T-cell (primary cell): ENCODE measurements at regions not wholly inside any gene's neighbourhood (a gene's known extent, or its start where the extent isn't known, plus 50 kb on each side); places are given as distances from the start of the nearest gene placed in this dataset.

Experiments
- ATAC-seq, 4 experiments: fragments of 200-7000 bp in 3 of 4; fragments of 150-1000 bp in 1 of 4; cut with Tn5 transposase; replicated peaks in 1 of 4; 1 replicate in 3 of 4; 2 replicates in 1 of 4; pipeline ENCODE4 v1.10.0; 2021; ENCODE audit warnings: moderate library complexity in 3 of 4, mild to moderate bottlenecking in 2 of 4, moderate number of reproducible peaks in 1 of 4
- CTCF ChIA-PET, 2 donors: fragments of 300-600 bp; sonication (Branson Sonifier 250); formaldehyde crosslinking; loops; one replicate each; lab custom pipeline; 2022; ENCODE audit warnings: antibody characterized with exemption in 2 of 2; lab: Charles Lee
- POLR2A ChIA-PET, 2 donors: fragments of 300-600 bp; sonication (Branson Sonifier 250); formaldehyde crosslinking; loops; one replicate each; lab custom pipeline; 2022; ENCODE audit warnings: antibody characterized with exemption in 2 of 2; lab: Charles Lee
- DNase-seq, 35 experiments: peaks; one replicate each; pipeline versions ENCODE4 v3.0.0 to v3.0.0-alpha.2; 2013 to 2023
- H3K27ac ChIP-seq: one replicate; pipeline ENCODE4 v1.5.1; 2013; ENCODE audit warnings: low read length
- H3K27me3 ChIP-seq, 2 experiments: replicated peaks in 1 of 2; 1 replicate in 1 of 2; 2 replicates in 1 of 2; pipeline versions ENCODE4 v1.6.1 to v1.7.0; 2013; ENCODE audit warnings: low read length in 1 of 2, mixed read lengths in 1 of 2; ENCODE audit not compliant: control insufficient read depth in 2 of 2, insufficient read depth in 2 of 2; ENCODE audit errors: extremely low read depth in 1 of 2
- H3K36me3 ChIP-seq, 2 donors: 1 replicate in 1 of 2; 2 replicates in 1 of 2; pipeline versions ENCODE4 v1.6.1 to v1.7.0; 2013; ENCODE audit warnings: low read length in 1 of 2; ENCODE audit not compliant: control insufficient read depth in 2 of 2, insufficient read depth in 1 of 2; ENCODE audit errors: extremely low read depth in 1 of 2
- H3K4me1 ChIP-seq, 2 experiments: 1 replicate in 1 of 2; 2 replicates in 1 of 2; pipeline versions ENCODE4 v1.6.1 to v1.7.0; 2013; ENCODE audit warnings: low read length in 2 of 2, mixed read lengths in 1 of 2; ENCODE audit not compliant: insufficient read depth in 2 of 2, control insufficient read depth in 1 of 2; ENCODE audit errors: extremely low read depth in 1 of 2
- H3K4me3 ChIP-seq, 2 donors: 1 replicate in 1 of 2; 2 replicates in 1 of 2; pipeline versions ENCODE4 v1.5.1 to v1.7.0; 2013; ENCODE audit warnings: mild to moderate bottlenecking in 2 of 2, low read length in 1 of 2, moderate library complexity in 1 of 2; ENCODE audit not compliant: control insufficient read depth in 1 of 2; ENCODE audit errors: extremely low read depth in 1 of 2
- H3K9me3 ChIP-seq: 2 replicates; pipeline ENCODE4 v1.7.0; 2013
- H3K27ac Mint-ChIP-seq, 2 donors: one replicate each; pipeline ENCODE4 v1.8.0; 2020 to 2021; ENCODE audit warnings: mild to moderate bottlenecking in 2 of 2, mixed read lengths in 2 of 2
- H3K27me3 Mint-ChIP-seq, 2 donors: one replicate each; pipeline ENCODE4 v1.8.0; 2021 to 2022; ENCODE audit warnings: mixed read lengths in 2 of 2
- H3K36me3 Mint-ChIP-seq: one replicate; pipeline ENCODE4 v1.8.0; 2021; ENCODE audit warnings: mixed read lengths
- H3K4me1 Mint-ChIP-seq, 3 donors: one replicate each; pipeline ENCODE4 v1.8.0; 2020 to 2022; ENCODE audit warnings: mixed read lengths in 3 of 3, mild to moderate bottlenecking in 1 of 3
- H3K4me3 Mint-ChIP-seq, 3 donors: one replicate each; pipeline ENCODE4 v1.8.0; 2020 to 2022; ENCODE audit warnings: mild to moderate bottlenecking in 3 of 3, mixed read lengths in 3 of 3, moderate library complexity in 3 of 3
- H3K9me3 Mint-ChIP-seq, 3 donors: one replicate each; pipeline ENCODE4 v1.8.0; 2020 to 2022; ENCODE audit warnings: mixed read lengths in 3 of 3
- WGBS: methylation state at CpG from one replicate; pipeline ENCODE4 v1.1.5; 2013; ENCODE audit warnings: missing lambda C conversion rate; ENCODE audit not compliant: insufficient coverage; 5-methylcytosine and 5-hydroxymethylcytosine counted together

DNA sequence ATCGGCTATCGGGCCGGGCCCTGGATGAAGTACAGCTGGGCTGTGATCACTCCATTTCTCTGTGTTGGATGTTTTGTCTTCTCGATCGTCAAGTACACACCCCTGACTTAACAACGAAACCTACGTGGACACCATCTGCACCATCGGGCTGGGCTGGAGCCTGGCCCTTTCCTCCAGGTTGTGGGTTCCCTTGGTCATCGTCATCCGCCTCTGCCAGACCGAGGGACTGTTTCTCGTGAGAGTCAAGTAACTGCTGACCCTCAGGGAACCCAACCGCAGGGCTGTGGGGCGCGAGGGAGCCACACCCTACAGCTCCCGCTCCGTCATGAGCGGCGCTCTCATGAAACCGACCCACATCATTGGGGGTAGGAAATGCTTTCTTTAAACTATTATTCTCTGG lies 842.4 kb upstream of the TMPRSS15 start:
- no peak overlapping the region for H3K27ac Mint-ChIP-seq

GRCh38 chr21:19256934-19257660 lies 853.5 kb upstream of the TMPRSS15 start:
- DNase-seq (no peak), ATAC-seq (no peak)
- ChIA-PET POLR2A (no interaction called here), CTCF (no interaction called here)
- no peak overlapping the region for H3K27ac ChIP-seq
- H3K27ac Mint-ChIP-seq: no peak overlapping the region
- no peaks in the 10 kb centered on the region for H3K36me3 Mint-ChIP-seq
- no peaks in the 10 kb centered on the region for H3K27me3 Mint-ChIP-seq
- no peaks in the 10 kb centered on the region for H3K27me3 ChIP-seq
- H3K4me1 ChIP-seq: no peaks in the 10 kb centered on the region
- H3K4me3 Mint-ChIP-seq: no peak overlapping the region
- no peak overlapping the region for H3K4me3 ChIP-seq
- WGBS: no CpG with 5 or more reads among the region's 4 CpGs
- H3K4me1 Mint-ChIP-seq: no peaks in the 10 kb centered on the region
- peaks cover 4 to 19% (median 8%) of the 10 kb centered on the region in 3 donors for H3K9me3 Mint-ChIP-seq
- H3K9me3 ChIP-seq: no peaks in the 10 kb centered on the region
- H3K36me3 ChIP-seq: no peaks in the 10 kb centered on the region

More for the DNA sequence above, 842.4 kb upstream of the TMPRSS15 start:
- no peaks in the 10 kb centered on the region for H3K4me1 Mint-ChIP-seq
- H3K4me3 ChIP-seq: no peak overlapping the region
- DNase-seq (no peak), ATAC-seq (no peak)
- POLR2A ChIA-PET: no interaction called here
- no peaks in the 10 kb centered on the region for H3K27me3 ChIP-seq
- H3K4me1 ChIP-seq: no peaks in the 10 kb centered on the region
- no peaks in the 10 kb centered on the region for H3K27me3 Mint-ChIP-seq
- no peaks in the 10 kb centered on the region for H3K36me3 ChIP-seq
- CTCF ChIA-PET: no interaction called here
- no peak overlapping the region for H3K4me3 Mint-ChIP-seq
- no peak overlapping the region for H3K27ac ChIP-seq
- H3K9me3 ChIP-seq: no peaks in the 10 kb centered on the region
- no peaks in the 10 kb centered on the region for H3K36me3 Mint-ChIP-seq
- 94% methylated on average over 8 of the region's 20 CpGs for WGBS
- peaks cover 11 to 22% (median 18%) of the 10 kb centered on the region in 3 donors for H3K9me3 Mint-ChIP-seq

GRCh38 chr21:19261731-19262376 lies 858.3 kb upstream of the TMPRSS15 start:
- ChIA-PET POLR2A (no interaction called here), CTCF (no interaction called here)
- Histone ChIP-seq H3K27ac (no peak overlapping the region), H3K27me3 (no peaks in the 10 kb centered on the region), H3K4me3 (no peak overlapping the region), H3K9me3 (no peaks in the 10 kb centered on the region), H3K4me1 (no peaks in the 10 kb centered on the region), H3K36me3 (no peaks in the 10 kb centered on the region)
- Mint-ChIP-seq H3K36me3 (no peaks in the 10 kb centered on the region), H3K4me3 (no peak overlapping the region), H3K4me1 (no peaks in the 10 kb centered on the region), H3K9me3 (peaks cover 7 to 30% (median 14%) of the 10 kb centered on the region in 3 donors), H3K27ac (no peak overlapping the region), H3K27me3 (no peaks in the 10 kb centered on the region)
- WGBS: 82% methylated on average over 7 of the region's 10 CpGs
- ATAC-seq (no peak), DNase-seq (no peak)

DNA sequence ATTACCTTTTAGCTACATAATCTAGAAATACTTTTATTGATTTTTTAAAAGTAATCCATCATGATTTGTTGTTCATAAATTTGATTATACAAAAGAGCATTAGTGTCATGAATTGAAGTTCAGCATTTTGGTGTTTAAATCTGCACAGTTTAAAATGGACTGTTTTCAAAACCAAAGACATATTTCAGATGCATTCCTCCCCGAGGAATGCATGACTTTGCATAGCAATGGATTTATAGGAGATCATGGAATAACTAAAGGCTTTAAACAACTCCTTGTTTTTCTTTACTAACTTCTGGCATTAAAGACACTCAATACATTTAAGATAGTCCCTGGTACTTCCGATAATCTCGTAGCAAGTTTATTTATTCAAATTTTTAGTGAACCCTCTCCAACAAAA lies 863.1 kb upstream of the TMPRSS15 start:
- POLR2A ChIA-PET: no interaction called here
- H3K9me3 ChIP-seq: no peaks in the 10 kb centered on the region

GRCh38 chr21:19268686-19269085 lies 865.1 kb upstream of the TMPRSS15 start:
- Histone ChIP-seq H3K4me3 (no peak overlapping the region), H3K36me3 (no peaks in the 10 kb centered on the region), H3K9me3 (no peaks in the 10 kb centered on the region), H3K27ac (no peak overlapping the region), H3K27me3 (no peaks in the 10 kb centered on the region), H3K4me1 (no peaks in the 10 kb centered on the region)
- no peaks in the 10 kb centered on the region for H3K4me1 Mint-ChIP-seq
- no peak overlapping the region for H3K4me3 Mint-ChIP-seq
- CTCF ChIA-PET: no interaction called here
- ATAC-seq (no peak), DNase-seq (no peak)
- POLR2A ChIA-PET: no interaction called here
- no peak overlapping the region for H3K27ac Mint-ChIP-seq
- peaks cover 4 to 32% (median 14%) of the 10 kb centered on the region in 3 donors for H3K9me3 Mint-ChIP-seq
- WGBS: 67% methylated on average over 1 of the region's 3 CpGs
- H3K27me3 Mint-ChIP-seq: no peaks in the 10 kb centered on the region
- no peaks in the 10 kb centered on the region for H3K36me3 Mint-ChIP-seq

More for the DNA sequence above, 863.1 kb upstream of the TMPRSS15 start:
- Histone ChIP-seq H3K27ac (no peak overlapping the region), H3K4me3 (no peak overlapping the region), H3K4me1 (no peaks in the 10 kb centered on the region), H3K36me3 (no peaks in the 10 kb centered on the region), H3K27me3 (no peaks in the 10 kb centered on the region)
- Mint-ChIP-seq H3K9me3 (peaks cover 4 to 21% (median 12%) of the 10 kb centered on the region in 3 donors), H3K4me1 (no peaks in the 10 kb centered on the region), H3K36me3 (no peaks in the 10 kb centered on the region), H3K27me3 (no peaks in the 10 kb centered on the region), H3K4me3 (no peak overlapping the region), H3K27ac (no peak overlapping the region)
- no peak for DNase-seq
- CTCF ChIA-PET: no interaction called here
- no CpG with 5 or more reads among the region's 3 CpGs for WGBS
- ATAC-seq: no peak

DNA sequence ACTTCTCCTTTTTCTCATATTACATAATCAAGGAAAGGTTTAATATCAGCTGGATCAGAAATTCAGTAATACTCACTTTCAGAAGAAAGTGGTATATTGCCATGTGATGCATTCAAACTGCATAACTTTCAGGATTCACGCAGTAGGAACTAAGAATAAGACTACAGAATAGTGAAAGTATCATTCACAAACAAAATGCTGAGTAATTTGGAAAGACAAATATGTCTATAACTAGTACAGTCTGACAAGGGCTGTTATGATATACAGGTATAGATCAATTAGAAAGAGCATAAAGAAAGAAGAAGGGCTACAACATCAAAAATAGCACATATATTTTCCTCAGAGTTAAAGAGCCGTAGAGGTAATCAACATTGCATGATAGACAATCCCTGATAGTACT lies 871.5 kb upstream of the TMPRSS15 start:
- H3K27ac Mint-ChIP-seq: no peak overlapping the region
- H3K9me3 Mint-ChIP-seq: peaks cover 6 to 14% (median 10%) of the 10 kb centered on the region in 3 donors
- WGBS: no CpG with 5 or more reads among the region's 2 CpGs
- no peaks in the 10 kb centered on the region for H3K4me1 Mint-ChIP-seq
- H3K27me3 Mint-ChIP-seq: no peaks in the 10 kb centered on the region
- Histone ChIP-seq H3K36me3 (no peaks in the 10 kb centered on the region), H3K4me1 (no peaks in the 10 kb centered on the region), H3K9me3 (no peaks in the 10 kb centered on the region), H3K27me3 (no peaks in the 10 kb centered on the region), H3K4me3 (no peak overlapping the region), H3K27ac (no peak overlapping the region)
- H3K4me3 Mint-ChIP-seq: no peak overlapping the region
- ChIA-PET POLR2A (no interaction called here), CTCF (no interaction called here)
- DNase-seq (no peak), ATAC-seq (no peak)
- H3K36me3 Mint-ChIP-seq: no peaks in the 10 kb centered on the region
